D341Med (cell line): ENCODE measurements at regions not wholly inside any gene's neighbourhood (a gene's known extent, or its start where the extent isn't known, plus 50 kb on each side); places are given as distances from the start of the nearest gene placed in this dataset.
"Not testable (repeated sequence)": the region's sequence is repeated elsewhere in the genome, so short reads cannot be mapped to it uniquely, and the experiment has no call there.

ENCODE experiments used
- DNase-seq: peaks from one replicate; pipeline ENCODE4 v3.0.0; 2012; ENCODE audit warnings: low spot score

GRCh38 chr1:105386489-105386888 lies 1636.8 kb downstream of the AMY1C start:
- no peak for DNase-seq

GRCh38 chr1:105396001-105396400 lies 1646.3 kb downstream of the AMY1C start:
- no peak for DNase-seq

- DNase-seq = no peak
Measured at GRCh38 chr1:105398909-105399308, 1649.2 kb downstream of the AMY1C start.

DNA sequence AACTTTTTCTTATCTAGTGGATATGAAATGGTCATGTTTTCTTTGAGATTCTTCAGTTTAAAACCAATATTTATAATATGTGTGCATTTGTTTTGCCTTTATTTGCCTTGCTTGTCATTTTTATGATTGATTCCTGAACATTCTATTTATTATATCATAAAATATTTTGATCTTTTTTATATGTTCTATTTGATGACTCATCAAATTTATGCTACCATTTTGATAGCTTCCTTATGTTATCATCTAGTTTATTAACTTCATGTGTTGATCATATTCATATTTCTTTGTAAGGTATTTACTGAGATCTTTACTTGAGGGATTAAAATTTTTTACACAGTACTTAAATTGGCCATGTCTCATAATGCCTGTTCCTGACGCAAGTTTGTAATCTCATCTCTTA lies 1650.0 kb downstream of the AMY1C start:
- DNase-seq = no peak

DNA sequence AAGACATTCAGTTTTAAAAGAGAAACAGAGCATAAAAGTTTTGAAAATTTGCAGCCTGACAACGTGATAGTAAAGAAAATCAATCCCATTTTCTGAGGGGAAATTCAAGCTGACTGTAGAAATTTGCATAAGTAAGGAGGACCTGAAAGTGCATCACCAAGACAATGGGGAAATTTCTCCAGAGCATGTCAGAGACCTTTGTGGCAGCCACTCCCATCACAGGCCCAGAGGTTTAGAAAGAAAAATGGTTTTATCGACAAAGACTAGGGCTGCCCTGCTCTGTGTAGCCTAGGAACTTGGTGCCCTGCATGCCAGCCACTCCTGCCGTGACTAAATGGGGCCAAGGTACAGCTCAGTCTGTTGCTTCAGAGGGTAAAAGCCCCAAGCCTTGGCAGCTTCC lies 1640.2 kb upstream of the PRMT6 start:
- DNase-seq = no peak

DNA sequence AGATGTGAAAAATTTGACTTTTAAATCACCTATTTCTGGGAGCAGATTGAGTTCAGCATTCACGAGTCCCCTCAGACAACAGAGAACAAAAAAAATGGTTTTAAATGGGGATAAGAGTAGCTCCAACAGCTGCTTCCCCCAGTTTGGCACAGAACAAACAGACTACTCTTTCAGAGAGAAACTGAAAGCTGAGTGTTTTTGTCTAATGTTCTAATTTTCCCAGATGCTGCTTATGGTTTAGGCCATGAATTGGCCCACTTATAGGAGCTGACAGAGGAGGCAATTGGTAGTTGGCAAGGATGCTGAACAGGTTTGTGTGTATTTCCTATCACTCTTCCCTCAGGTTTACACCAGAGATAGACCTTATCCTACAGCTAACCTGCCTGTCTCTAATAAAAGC lies 1637.4 kb upstream of the PRMT6 start:
- DNase-seq = no peak

DNA sequence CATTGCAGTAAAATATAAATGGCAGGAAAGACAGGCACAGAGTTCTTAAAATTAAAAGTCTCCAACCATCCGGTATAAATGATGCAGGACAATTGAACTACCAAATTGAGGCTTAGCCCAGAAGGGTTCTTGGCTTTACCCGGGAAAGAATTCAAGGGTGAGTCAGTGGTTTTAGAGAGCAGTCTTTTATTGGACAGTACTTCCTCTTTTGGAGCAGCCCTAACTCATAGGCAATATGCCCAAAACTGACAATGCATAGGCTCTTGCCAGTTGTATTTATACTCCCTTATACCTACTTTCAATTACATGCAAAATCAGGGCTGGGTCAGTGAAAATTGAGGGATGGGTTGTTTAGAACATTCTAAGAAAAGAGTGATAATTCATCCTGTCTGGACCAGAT lies 1628.9 kb upstream of the PRMT6 start:
- no peak for DNase-seq

DNA sequence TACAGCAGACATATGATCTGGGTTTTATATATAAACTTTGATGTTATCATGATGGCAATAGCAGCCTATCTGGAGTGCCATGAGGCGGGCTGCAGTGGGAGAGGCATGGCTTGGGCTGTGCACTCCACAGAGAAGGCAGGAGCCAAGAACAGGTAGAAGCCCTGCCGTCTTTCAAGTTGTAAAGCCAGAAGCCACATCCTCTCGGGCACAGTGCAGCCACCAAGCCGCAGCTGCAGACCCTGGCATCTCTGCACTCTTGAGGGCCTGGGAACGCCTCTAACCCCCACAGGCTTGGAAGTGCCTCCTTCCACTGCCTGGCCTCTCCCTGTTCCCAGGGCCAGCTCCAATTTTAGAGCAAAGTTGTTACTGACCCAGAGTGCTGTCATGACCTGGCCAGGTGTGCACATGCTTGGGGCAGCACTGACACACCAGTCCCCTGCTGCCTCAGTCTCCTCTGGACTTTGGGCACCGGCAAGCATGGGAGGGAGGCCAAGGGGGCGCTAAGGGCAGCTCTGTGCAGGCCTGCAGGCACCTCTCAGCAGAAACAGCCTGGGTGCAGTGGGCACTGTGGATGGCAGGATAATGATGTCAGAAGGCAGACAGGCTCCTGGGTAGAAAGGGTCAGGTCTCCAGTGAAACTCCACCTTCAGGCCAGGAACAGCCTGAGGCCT lies 1619.8 kb upstream of the PRMT6 start:
- no peak for DNase-seq

GRCh38 chr1:105437847-105438246 lies 1618.6 kb upstream of the PRMT6 start:
- no peak for DNase-seq

DNA sequence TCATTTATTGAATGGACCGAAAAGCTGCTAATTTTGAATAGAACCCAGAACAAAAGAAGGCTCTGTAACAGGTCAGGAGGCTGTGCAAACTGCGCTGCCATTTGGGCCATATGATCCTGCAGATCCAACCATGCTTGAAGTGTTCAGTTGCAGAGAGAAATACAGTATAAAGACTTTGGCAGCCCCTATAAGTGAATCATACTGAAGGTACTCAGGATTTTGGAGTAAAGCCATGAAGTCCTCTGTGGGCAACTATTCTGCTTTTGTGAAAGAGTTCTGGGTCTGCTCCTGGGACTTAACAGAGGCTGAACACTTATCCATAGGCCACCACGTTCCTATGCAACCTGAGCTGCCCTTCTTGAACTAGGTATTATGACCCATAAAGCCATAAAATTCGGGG lies 1613.6 kb upstream of the PRMT6 start:
- no peak for DNase-seq

DNA sequence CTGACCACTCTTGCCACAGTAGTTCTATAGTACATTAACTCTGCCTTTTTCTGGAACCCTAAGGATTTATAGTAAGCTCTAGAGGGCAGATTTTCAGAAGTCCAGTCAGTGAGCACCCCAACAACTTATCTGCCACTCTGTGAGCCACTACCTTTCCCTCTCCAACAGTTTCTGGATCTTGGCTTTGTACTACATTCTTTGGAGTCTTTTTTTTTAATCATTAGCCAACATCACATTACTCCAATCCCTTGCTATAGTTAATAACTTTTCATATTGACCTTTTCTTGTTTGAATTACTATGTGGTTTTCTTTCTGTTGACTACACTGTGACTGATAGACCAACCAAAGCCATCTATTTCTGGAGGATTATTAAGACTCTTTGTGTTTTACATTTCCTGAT lies 1596.7 kb upstream of the PRMT6 start:
- no peak for DNase-seq

- no peak for DNase-seq
Measured at GRCh38 chr1:105462308-105462707, 1594.2 kb upstream of the PRMT6 start.

DNA sequence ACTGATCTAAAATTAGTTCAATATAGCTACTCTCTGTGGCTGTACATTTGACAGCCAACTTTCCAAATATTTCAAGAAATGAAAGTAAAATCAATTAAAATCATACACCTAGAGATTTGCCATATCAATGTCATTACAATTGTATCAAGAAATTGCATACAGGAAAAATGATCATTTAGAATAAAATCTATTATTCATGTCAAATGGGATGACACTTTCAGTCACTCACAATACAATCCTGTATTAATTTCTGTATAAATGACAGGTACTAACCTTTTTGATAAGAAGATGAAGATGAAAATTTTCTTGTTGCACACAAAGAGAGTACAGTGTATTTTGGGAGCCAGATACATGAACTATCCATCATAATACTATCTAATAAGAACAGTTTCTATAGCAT lies 1588.9 kb upstream of the PRMT6 start:
- no peak for DNase-seq

DNA sequence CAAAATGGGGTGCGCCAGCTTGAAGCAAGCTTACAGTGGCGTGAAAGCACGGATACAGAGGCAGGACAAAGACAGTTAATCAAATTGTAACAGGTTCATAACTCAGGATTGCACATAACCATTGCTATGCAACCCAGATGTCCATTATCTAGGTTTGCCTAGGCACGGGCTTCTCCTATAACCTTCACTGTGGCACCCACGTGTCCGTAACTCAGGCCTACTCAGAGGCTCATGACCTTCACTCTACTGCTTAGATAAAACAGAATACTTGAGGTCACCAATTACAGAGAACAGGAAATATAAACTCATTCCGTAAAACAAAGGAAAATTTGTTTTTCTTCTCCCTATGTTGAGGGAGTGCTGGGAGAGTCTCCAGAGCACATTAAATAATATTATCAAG lies 1585.9 kb upstream of the PRMT6 start:
- DNase-seq = not testable (repeated sequence)

DNA sequence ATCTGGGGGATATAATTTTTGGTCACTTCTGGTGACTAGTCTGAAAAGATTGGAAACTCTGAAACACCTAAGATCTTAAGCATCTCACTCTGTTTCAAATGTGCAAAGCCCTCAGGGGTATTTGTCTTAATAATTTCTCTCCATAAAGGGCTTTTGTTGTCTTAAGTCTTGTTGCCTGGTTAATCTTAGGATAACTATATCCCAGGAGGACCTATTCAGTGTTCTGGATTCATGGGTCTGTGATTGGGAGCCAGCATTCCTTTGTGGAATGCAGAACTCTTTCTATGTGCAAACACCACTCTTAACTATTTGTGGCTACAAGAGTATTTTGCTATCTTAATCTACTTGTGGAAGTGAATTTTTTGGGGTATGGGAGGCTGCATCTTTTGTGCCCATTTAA lies 1573.0 kb upstream of the PRMT6 start:
- DNase-seq = no peak

- no peak for DNase-seq
Measured at GRCh38 chr1:105485207-105485606, 1571.3 kb upstream of the PRMT6 start.

GRCh38 chr1:105492921-105493320 lies 1563.6 kb upstream of the PRMT6 start:
- no peak for DNase-seq

- DNase-seq = no peak
Measured at GRCh38 chr1:105516068-105516467, 1540.4 kb upstream of the PRMT6 start.

DNA sequence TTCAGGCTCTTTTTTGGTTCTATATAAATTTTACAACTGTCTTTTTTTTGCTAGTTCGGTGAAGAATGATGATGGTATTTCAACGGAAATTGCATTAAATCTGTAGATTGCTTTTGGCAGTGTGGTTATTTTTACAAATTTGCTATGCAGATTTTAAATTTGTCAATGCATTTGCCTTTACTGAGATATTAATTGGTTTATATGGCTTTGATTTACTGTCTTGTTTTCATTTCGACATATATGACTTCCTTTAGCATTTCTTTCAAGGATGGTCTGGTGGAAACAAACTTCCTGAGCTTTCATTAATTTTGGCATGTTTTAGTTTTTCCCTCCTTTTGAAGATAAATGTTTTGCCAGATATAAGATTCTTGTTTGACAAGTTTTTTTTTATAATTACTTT lies 1522.5 kb upstream of the PRMT6 start:
- DNase-seq = no peak

DNA sequence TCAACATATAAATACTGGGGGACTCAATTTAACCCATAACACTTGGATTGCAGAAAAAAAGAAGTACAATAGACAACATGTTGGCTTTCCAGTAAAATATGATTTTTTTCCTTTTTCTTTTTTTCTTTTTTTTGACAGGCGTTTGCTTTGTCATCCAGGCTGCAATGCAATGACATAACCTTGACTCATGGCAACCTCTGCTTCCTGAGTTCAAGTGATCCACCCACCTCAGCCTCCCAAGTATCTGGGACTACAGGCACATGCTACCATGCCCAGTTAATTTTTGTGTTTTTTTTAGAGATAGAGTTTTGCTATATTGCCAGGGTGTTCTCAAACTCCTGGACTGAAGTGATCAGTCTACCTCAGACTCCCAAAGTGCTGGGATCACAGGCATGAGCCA lies 1512.0 kb upstream of the PRMT6 start:
- DNase-seq = no peak

GRCh38 chr1:105556266-105556665 lies 1500.2 kb upstream of the PRMT6 start:
- no peak for DNase-seq

DNA sequence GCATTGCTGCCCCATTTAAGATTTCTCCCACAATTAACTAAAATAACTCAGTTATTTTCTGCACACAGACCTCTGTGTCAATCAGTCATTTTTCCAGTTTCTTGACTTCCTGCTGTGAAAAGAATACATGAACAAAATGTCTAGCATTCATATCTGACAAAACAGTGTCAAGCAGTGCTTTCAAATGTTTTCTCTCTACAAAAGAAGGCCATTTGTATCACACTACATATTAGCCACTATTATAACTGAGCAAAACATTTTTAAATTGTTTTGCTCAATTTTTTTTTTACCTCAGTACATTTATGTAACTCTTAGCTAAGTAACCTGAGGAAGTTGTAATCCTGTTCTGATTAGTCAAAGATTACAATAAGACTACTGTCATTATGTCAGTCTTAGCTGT lies 1498.5 kb upstream of the PRMT6 start:
- DNase-seq = no peak

GRCh38 chr1:105565006-105565405 lies 1491.5 kb upstream of the PRMT6 start:
- no peak for DNase-seq

GRCh38 chr1:105585791-105586190 lies 1470.7 kb upstream of the PRMT6 start:
- DNase-seq = no peak

- no peak for DNase-seq
Measured at GRCh38 chr1:105591681-105592080, 1464.8 kb upstream of the PRMT6 start.
